ENCODE measurements at regions not wholly inside any gene's neighbourhood (a gene's known extent, or its start where the extent isn't known, plus 50 kb on each side); places are given as distances from the start of the nearest gene placed in this dataset.

DNA sequence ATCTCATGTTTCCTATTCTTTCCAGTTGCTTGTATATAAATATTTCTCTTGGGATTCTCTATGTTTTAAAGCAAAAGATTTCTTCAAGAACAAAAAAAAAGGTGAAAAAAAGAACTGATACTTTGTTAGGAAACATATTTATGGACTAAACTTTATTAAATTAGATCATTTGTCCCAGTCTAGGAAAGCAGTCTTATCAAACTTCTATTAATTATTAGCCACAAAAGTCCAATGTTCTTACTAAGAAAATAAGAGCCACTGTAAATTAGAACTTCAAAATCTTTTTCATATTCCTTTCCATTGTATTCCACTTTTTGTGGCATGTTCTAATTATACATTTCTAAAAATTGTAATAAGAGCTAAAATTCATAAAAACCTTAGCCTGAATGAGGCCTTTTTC lies 175.2 kb downstream of the TYW3 start:
- Mint-ChIP-seq H3K36me3 (peaks cover 3% of the 10 kb centered on the region), H3K27ac (no peak overlapping the region), H3K27me3 (ENCODE audit: low read depth) (no peaks in the 10 kb centered on the region; the same call in 1 of the 2 replicates), H3K9me3 (peaks cover 7% of the 10 kb centered on the region), H3K4me3 (no peak overlapping the region), H3K4me1 (no peaks in the 10 kb centered on the region)
- ChIA-PET POLR2A (no interaction called here), CTCF (no interaction called here)
- ATAC-seq (no peak), DNase-seq (ENCODE audit: low spot score) (no peak)
- no peak for TF ChIP-seq TP53 (CRISPR knock-in tag; IDR thresholded peaks at IDR 0.05)
- TF ChIP-seq, protein P1, sequence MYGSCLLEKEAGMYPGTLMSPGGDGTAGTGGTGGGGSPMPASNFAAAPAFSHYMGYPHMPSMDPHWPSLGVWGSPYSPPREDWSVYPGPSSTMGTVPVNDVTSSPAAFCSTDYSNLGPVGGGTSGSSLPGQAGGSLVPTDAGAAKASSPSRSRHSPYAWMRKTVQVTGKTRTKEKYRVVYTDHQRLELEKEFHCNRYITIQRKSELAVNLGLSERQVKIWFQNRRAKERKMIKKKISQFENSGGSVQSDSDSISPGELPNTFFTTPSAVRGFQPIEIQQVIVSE (CRISPR knock-in tag; IDR thresholded peaks at IDR 0.05; ENCODE audit: borderline replicate concordance): no peak
- TF ChIP-seq FOXK1 (CRISPR knock-in tag; IDR thresholded peaks at IDR 0.05): no peak

GRCh38 chr1:74908797-74909196 lies 175.8 kb downstream of the TYW3 start:
- Mint-ChIP-seq H3K36me3 (peaks cover 3% of the 10 kb centered on the region), H3K27me3 (ENCODE audit: low read depth) (no peaks in the 10 kb centered on the region; the same call in 1 of the 2 replicates), H3K9me3 (peaks cover 13% of the 10 kb centered on the region), H3K27ac (no peak overlapping the region), H3K4me3 (no peak overlapping the region), H3K4me1 (no peaks in the 10 kb centered on the region)
- CTCF ChIA-PET: no interaction called here
- POLR2A ChIA-PET: no interaction called here
- DNase-seq (ENCODE audit: low spot score) (no peak), ATAC-seq (no peak; the same call in 1 of the 2 replicates)
- TF ChIP-seq EMX1 (CRISPR knock-in tag; IDR thresholded peaks at IDR 0.05): no peak
- TF ChIP-seq, protein P2, sequence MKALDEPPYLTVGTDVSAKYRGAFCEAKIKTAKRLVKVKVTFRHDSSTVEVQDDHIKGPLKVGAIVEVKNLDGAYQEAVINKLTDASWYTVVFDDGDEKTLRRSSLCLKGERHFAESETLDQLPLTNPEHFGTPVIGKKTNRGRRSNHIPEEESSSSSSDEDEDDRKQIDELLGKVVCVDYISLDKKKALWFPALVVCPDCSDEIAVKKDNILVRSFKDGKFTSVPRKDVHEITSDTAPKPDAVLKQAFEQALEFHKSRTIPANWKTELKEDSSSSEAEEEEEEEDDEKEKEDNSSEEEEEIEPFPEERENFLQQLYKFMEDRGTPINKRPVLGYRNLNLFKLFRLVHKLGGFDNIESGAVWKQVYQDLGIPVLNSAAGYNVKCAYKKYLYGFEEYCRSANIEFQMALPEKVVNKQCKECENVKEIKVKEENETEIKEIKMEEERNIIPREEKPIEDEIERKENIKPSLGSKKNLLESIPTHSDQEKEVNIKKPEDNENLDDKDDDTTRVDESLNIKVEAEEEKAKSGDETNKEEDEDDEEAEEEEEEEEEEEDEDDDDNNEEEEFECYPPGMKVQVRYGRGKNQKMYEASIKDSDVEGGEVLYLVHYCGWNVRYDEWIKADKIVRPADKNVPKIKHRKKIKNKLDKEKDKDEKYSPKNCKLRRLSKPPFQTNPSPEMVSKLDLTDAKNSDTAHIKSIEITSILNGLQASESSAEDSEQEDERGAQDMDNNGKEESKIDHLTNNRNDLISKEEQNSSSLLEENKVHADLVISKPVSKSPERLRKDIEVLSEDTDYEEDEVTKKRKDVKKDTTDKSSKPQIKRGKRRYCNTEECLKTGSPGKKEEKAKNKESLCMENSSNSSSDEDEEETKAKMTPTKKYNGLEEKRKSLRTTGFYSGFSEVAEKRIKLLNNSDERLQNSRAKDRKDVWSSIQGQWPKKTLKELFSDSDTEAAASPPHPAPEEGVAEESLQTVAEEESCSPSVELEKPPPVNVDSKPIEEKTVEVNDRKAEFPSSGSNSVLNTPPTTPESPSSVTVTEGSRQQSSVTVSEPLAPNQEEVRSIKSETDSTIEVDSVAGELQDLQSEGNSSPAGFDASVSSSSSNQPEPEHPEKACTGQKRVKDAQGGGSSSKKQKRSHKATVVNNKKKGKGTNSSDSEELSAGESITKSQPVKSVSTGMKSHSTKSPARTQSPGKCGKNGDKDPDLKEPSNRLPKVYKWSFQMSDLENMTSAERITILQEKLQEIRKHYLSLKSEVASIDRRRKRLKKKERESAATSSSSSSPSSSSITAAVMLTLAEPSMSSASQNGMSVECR (CRISPR knock-in tag; IDR thresholded peaks at IDR 0.05; ENCODE audit: borderline replicate concordance): no peak
- TF ChIP-seq ZNF121 (CRISPR knock-in tag; IDR thresholded peaks at IDR 0.05): no peak
- TF ChIP-seq ATF1 (CRISPR knock-in tag; IDR thresholded peaks at IDR 0.05): no peak
- TF ChIP-seq NFATC4 (CRISPR knock-in tag; IDR thresholded peaks at IDR 0.05): no peak
- no peak for TF ChIP-seq PRRX2 (CRISPR knock-in tag; IDR thresholded peaks at IDR 0.05)
- no peak for TF ChIP-seq NFYB (CRISPR knock-in tag; conservative IDR thresholded peaks at IDR 0.05; ENCODE audit: low read depth)
- TF ChIP-seq SMAD3 (CRISPR knock-in tag; IDR thresholded peaks at IDR 0.05; ENCODE audit: borderline replicate concordance): no peak
- TF ChIP-seq, protein P3, sequence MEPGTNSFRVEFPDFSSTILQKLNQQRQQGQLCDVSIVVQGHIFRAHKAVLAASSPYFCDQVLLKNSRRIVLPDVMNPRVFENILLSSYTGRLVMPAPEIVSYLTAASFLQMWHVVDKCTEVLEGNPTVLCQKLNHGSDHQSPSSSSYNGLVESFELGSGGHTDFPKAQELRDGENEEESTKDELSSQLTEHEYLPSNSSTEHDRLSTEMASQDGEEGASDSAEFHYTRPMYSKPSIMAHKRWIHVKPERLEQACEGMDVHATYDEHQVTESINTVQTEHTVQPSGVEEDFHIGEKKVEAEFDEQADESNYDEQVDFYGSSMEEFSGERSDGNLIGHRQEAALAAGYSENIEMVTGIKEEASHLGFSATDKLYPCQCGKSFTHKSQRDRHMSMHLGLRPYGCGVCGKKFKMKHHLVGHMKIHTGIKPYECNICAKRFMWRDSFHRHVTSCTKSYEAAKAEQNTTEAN (CRISPR knock-in tag; IDR thresholded peaks at IDR 0.05): no peak
- TF ChIP-seq ZNF671 (CRISPR knock-in tag; IDR thresholded peaks at IDR 0.05): no peak
- no peak for TF ChIP-seq IRF2 (CRISPR knock-in tag; IDR thresholded peaks at IDR 0.05; ENCODE audit: borderline replicate concordance, low read depth)
- no peak for TF ChIP-seq JAZF1 (CRISPR knock-in tag; IDR thresholded peaks at IDR 0.05)
- no peak for TF ChIP-seq MYBL2 (CRISPR knock-in tag; IDR thresholded peaks at IDR 0.05)
- no peak for TF ChIP-seq CREM (CRISPR knock-in tag; IDR thresholded peaks at IDR 0.05)

DNA sequence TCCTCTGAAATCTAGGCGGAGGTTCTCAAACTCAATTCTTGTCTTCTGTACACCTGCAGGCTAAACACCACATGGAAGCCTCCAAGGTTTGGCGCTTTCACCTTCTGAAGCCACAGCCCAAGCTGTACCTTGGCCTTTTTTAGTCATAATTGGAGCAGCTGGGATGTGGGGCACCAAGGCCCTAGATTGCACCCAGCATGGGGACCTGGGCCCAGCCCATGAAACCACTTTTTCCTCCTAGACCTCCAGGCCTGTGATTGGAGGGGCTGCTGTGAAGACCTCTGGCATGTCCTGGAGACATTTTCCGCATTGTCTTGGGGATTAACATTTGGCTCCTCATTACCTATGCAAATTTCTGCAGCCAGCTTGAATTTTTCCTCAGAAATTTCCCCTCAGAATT lies 181.0 kb downstream of the TYW3 start:
- Mint-ChIP-seq H3K27me3 (ENCODE audit: low read depth) (no peaks in the 10 kb centered on the region; the same call in 1 of the 2 replicates), H3K9me3 (peaks cover 50% of the 10 kb centered on the region), H3K27ac (no peak overlapping the region), H3K4me3 (no peak overlapping the region), H3K36me3 (peaks cover 24% of the 10 kb centered on the region), H3K4me1 (no peaks in the 10 kb centered on the region)
- CTCF ChIA-PET: no interaction called here
- ATAC-seq (no peak), DNase-seq (ENCODE audit: low spot score) (no peak)
- POLR2A ChIA-PET: no interaction called here
- TF ChIP-seq TCF7 (CRISPR knock-in tag; IDR thresholded peaks at IDR 0.05; ENCODE audit: low read depth): no peak

Data from WTC11 (cell line).